ENCODE measurements at regions not wholly inside any gene's neighbourhood (a gene's known extent, or its start where the extent isn't known, plus 50 kb on each side); places are given as distances from the start of the nearest gene placed in this dataset.
"Not testable (repeated sequence)": the region's sequence is repeated elsewhere in the genome, so short reads cannot be mapped to it uniquely, and the experiment has no call there.

- no peak for DNase-seq
Measured at GRCh38 chr3:5035113-5035512, 55.9 kb downstream of the BHLHE40 start.

GRCh38 chr3:5035692-5036391, 56.6 kb downstream of the BHLHE40 start:
- DNase-seq: no peak

GRCh38 chr3:5036392-5036766, 57.1 kb downstream of the BHLHE40 start:
- no peak for DNase-seq

GRCh38 chr3:5036858-5037257, 57.6 kb downstream of the BHLHE40 start:
- no peak for DNase-seq

GRCh38 chr3:5039585-5039984, 60.3 kb downstream of the BHLHE40 start:
- DNase-seq: no peak

- no peak for DNase-seq
Measured at GRCh38 chr3:5041315-5041714, 62.1 kb downstream of the BHLHE40 start.

GRCh38 chr3:5045961-5046360, 66.7 kb downstream of the BHLHE40 start:
- no peak for DNase-seq

GRCh38 chr3:5047764-5048419, 68.7 kb downstream of the BHLHE40 start:
- no peak for DNase-seq

- DNase-seq: no peak
Measured at GRCh38 chr3:5051772-5052171, 70.3 kb upstream of the ARL8B start.

GRCh38 chr3:5052247-5052646, 69.8 kb upstream of the ARL8B start:
- DNase-seq: no peak

GRCh38 chr3:5053021-5053831, 68.9 kb upstream of the ARL8B start:
- no peak for DNase-seq

GRCh38 chr3:5054098-5054497, 68.0 kb upstream of the ARL8B start:
- DNase-seq: no peak

GRCh38 chr3:5054579-5054978, 67.5 kb upstream of the ARL8B start:
- DNase-seq: not testable (repeated sequence)

GRCh38 chr3:5055357-5056110, 66.6 kb upstream of the ARL8B start:
- DNase-seq: no peak

- DNase-seq: no peak
Measured at GRCh38 chr3:5056111-5056391, 66.0 kb upstream of the ARL8B start.

GRCh38 chr3:5057272-5057671, 64.8 kb upstream of the ARL8B start:
- no peak for DNase-seq

- DNase-seq: peak; percentile 79
Measured at GRCh38 chr3:5057857-5058324, 64.2 kb upstream of the ARL8B start.

GRCh38 chr3:5058471-5058951, 63.6 kb upstream of the ARL8B start:
- DNase-seq: no peak

GRCh38 chr3:5059782-5060181, 62.3 kb upstream of the ARL8B start:
- DNase-seq: no peak

- DNase-seq: no peak
Measured at GRCh38 chr3:5061218-5061569, 60.9 kb upstream of the ARL8B start.

GRCh38 chr3:5063724-5064123, 58.4 kb upstream of the ARL8B start:
- DNase-seq: no peak

GRCh38 chr3:5068531-5069050, 53.5 kb upstream of the ARL8B start:
- DNase-seq: no peak

GRCh38 chr3:5069627-5070026, 52.5 kb upstream of the ARL8B start:
- no peak for DNase-seq

Measured in stimulated activated CD4-positive, alpha-beta T cell treated with anti-CD3 and anti-CD28 coated beads, Interleukin-15, amount 100 ng/mL, for 24 hours (primary cell).